Activated CD8-positive, alpha-beta memory T cell treated with anti-CD3 and anti-CD28 coated beads for 4 hours (primary cell): ENCODE measurements at regions not wholly inside any gene's neighbourhood (a gene's known extent, or its start where the extent isn't known, plus 50 kb on each side); places are given as distances from the start of the nearest gene placed in this dataset.
A peak's percentile ranks its signal among the peaks of the same experiment; 100 is the strongest.

ENCODE experiments used
- DNase-seq, 2 donors: peaks; one replicate each; pipeline ENCODE4 v3.0.0-alpha.2; 2020; ENCODE audit warnings: low read depth in 2 of 2

- DNase-seq = no peak
These were observed 131.2 kb downstream of the SNAPC1 start for GRCh38 chr14:61893371-61893940.

- peak in 1 of 2 donors; percentile 9 for DNase-seq
These were observed 132.3 kb downstream of the SNAPC1 start for GRCh38 chr14:61894452-61895077.

- no peak for DNase-seq
These were observed 135.1 kb downstream of the SNAPC1 start for GRCh38 chr14:61897300-61897699.

GRCh38 chr14:61898568-61898967 is 136.3 kb downstream of the SNAPC1 start:
- no peak for DNase-seq

GRCh38 chr14:61899497-61899896 is 137.3 kb downstream of the SNAPC1 start:
- no peak for DNase-seq

- no peak for DNase-seq
These were observed 142.7 kb downstream of the SNAPC1 start for GRCh38 chr14:61904946-61905345.

- DNase-seq = no peak
These were observed 149.4 kb downstream of the SNAPC1 start for GRCh38 chr14:61911574-61911973.

GRCh38 chr14:61918998-61919397 is 156.8 kb downstream of the SNAPC1 start:
- DNase-seq = no peak

- DNase-seq = no peak
These were observed 161.1 kb downstream of the SNAPC1 start for GRCh38 chr14:61923348-61923747.

- no peak for DNase-seq
These were observed 162.8 kb downstream of the SNAPC1 start for GRCh38 chr14:61925043-61925442.

GRCh38 chr14:61925732-61926435 is 163.7 kb downstream of the SNAPC1 start:
- DNase-seq = no peak

GRCh38 chr14:61927060-61927459 is 164.8 kb downstream of the SNAPC1 start:
- no peak for DNase-seq

GRCh38 chr14:61927520-61927919 is 165.3 kb downstream of the SNAPC1 start:
- DNase-seq = no peak

GRCh38 chr14:61928300-61928699 is 166.1 kb downstream of the SNAPC1 start:
- DNase-seq = no peak

GRCh38 chr14:61928701-61929100 is 166.5 kb downstream of the SNAPC1 start:
- DNase-seq = no peak

GRCh38 chr14:61929651-61930050 is 167.4 kb downstream of the SNAPC1 start:
- DNase-seq = no peak

GRCh38 chr14:61930101-61930857 is 168.1 kb downstream of the SNAPC1 start:
- DNase-seq = no peak

- no peak for DNase-seq
These were observed 170.8 kb downstream of the SNAPC1 start for GRCh38 chr14:61932974-61933373.

GRCh38 chr14:61934385-61934784 is 172.2 kb downstream of the SNAPC1 start:
- no peak for DNase-seq

GRCh38 chr14:61939776-61940175 is 177.6 kb downstream of the SNAPC1 start:
- no peak for DNase-seq

GRCh38 chr14:61940666-61941420 is 178.6 kb downstream of the SNAPC1 start:
- no peak for DNase-seq
